GM18508 (cell line): ENCODE measurements at regions not wholly inside any gene's neighbourhood (a gene's known extent, or its start where the extent isn't known, plus 50 kb on each side); places are given as distances from the start of the nearest gene placed in this dataset.
"Not testable (repeated sequence)": the region's sequence is repeated elsewhere in the genome, so short reads cannot be mapped to it uniquely, and the experiment has no call there.

Experiments used
- ATAC-seq: cut with Tn5 transposase; IDR thresholded peaks from one replicate; pipeline ENCODE4 v1.9.1; 2021; ENCODE audit warnings: moderate number of reproducible peaks; ENCODE audit not compliant: insufficient read depth, unreplicated experiment

DNA sequence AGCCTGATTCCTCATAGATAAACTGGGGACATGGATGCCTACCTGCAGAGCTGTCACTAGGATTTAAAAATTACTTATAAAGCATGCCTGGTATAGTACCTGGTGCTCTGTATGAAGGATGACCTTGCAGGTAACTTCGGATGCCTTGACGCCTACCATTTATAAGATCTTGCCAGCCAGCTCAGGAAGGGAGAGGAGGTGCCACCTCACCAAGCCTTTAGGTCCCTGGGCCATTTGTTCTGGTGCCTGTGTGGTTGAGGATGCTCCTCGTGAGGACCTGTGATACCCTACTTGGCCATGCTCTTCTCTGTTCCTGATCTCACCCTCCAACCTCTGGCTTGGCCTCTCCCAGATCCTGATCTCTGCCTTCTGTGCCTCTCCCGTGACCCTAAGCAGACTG is 85.2 kb downstream of the FDX1 start:
- no peak for ATAC-seq

DNA sequence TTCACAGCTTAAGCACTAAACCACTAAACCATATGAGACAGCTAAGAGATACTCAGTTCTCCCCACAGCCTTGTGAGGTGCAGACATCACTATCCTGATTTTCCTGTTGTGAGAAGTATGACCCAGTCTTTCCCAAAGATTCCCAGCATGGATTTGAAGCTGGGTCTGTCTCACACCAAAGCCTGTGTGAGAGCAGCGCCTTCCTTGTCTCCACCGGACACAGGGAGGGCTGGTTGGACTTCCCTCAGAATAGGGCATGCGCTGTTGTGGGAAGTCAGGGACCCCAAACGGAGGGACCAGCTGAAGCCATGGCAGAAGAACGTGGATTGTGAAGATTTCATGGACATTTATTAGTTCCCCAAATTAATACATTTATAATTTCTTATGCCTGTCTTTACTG is 87.6 kb downstream of the FDX1 start:
- ATAC-seq, result not testable (repeated sequence)

DNA sequence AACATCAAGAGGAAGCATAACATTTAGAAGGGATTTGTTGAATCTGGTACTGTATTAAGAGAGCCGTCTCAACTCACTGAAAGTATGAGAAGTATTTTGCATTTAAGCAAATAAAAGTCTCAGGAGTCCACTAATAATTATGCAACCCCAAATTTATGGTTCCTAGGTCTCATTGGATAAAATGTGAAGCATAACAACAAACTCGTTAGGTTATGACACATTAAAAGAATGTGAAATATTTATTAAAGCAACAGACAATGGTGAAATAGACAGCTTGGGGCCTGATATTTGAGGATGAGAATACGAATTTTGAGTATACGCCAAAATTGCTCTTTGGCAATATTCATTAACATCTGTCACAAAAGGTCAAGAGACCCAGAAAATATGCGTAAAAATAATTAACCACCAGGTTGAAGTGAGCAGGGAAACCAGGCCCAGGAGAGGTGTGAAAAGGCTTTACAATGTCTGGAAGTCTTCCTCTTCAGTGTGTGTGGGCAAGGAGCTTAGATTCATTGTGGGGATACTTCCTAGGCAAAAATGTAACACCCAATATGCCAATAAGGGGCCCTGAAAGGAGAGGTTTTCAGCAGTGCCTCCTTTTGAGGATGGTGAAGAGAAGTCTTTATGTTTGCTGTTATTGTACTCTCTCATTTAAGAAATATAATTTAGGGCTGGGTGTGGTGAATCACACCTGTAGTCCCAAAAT is 89.2 kb downstream of the FDX1 start:
- no peak for ATAC-seq

DNA sequence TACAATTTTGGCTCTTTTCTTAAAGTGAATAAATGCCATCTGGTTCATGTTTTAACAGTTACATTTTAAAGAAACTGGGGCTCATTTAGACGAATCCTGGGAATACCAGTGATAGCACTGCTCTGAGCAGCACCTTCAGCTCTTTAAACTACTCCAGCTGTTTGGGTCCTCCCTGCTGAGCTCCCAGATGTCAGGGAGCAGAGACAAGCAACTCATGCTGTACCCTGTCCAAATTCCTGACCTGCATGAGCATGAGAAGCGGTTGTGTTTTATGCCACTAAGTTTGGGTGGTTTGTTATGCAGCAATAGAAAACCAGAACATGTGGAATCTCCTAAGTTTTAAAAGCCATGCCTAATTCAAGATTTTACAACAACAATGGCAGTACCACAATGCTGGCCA is 90.0 kb downstream of the FDX1 start:
- no peak for ATAC-seq

DNA sequence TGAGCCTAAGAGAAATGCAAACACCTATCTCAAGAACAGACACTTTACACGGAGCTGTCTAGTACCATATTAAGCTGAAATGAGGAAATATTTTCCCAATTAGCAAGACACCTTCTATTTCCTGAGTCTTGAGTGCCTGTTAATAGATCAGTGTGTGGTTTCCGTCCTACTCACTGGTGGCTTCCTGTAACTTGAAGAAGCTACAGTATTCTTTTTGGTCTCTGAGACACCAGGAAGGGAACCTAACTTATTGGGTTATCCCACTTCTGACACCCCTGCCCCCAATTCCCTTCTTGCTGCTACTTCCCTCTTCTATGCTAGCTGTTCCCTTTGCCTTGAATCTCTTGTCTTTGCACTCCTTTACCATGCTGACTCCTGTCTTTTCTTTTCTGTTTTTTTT is 92.7 kb downstream of the FDX1 start:
- ATAC-seq, result no peak

DNA sequence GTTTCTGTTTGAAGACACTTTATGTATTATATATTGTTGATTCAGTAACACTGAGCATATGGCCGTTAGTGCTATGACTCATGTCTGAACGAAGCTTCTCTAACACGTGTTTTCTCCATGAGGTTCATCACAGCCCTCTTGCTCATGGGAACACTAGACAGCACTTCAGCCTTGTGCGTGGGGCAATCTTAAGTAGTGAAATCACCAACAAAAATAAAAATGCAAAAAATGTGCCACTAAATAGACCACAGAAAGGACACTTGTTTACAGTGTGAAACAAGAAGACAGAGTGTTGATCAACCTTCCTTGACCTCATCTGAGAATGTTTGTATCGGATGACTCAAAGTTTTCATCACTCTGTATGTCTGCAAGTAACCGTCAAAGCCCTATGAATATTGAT is 94.5 kb downstream of the FDX1 start:
- no peak for ATAC-seq

DNA sequence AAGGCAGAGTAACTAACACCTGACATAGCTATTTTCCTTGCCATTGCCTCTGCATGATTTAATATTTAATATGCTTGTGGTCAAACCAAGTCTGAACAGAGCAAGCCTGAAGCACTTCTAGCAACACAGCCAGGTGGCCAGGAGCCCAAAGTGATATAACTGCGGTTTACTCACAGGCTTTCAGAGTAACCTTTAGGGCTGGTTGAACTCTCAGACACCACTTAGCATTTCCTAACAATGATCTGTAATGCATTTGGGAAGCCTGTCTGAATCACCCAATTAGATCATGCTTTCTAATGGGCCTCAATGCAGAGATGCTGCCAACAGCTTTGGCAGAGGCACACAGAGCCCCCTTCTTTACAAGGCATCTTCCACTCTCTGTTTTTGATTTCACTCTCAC is 96.1 kb downstream of the FDX1 start:
- ATAC-seq, result peak; percentile 75

DNA sequence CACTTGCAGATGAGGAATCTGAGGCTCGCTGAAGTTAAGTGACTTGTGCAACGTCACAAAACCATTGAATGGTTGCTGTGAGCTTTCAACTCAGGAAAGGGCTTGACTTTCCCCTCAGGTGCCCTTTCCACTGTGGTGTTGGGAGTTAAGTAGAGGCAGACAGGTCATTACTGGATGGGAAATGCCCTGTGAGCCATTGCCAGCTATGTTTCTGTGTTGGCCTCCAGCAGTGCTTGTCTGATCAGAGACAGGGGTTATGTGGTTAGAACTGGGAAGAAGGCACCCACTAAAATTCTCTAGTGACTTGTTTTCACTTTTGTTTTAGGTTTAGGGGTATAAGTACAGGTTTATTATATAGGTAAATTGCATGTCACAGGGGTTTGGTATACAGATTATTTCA is 96.6 kb downstream of the FDX1 start:
- ATAC-seq, result peak; percentile 60
